HFFc6 (cell line): ENCODE measurements at regions not wholly inside any gene's neighbourhood (a gene's known extent, or its start where the extent isn't known, plus 50 kb on each side); places are given as distances from the start of the nearest gene placed in this dataset.

Experiments
- DNase-seq: peaks from one replicate; pipeline ENCODE4 v3.0.0-alpha.2; 2018
- H3K27ac Mint-ChIP-seq: 2 replicates; pipeline ENCODE4 v1.8.0; 2020; ENCODE audit warnings: mild to moderate bottlenecking, mixed read lengths
- H3K27me3 Mint-ChIP-seq: 2 replicates; pipeline ENCODE4 v1.8.0; 2021; ENCODE audit warnings: mild to moderate bottlenecking, moderate library complexity, mixed read lengths; ENCODE audit not compliant: insufficient read depth
- H3K36me3 Mint-ChIP-seq: 2 replicates; pipeline ENCODE4 v1.8.0; 2021; ENCODE audit warnings: low read depth, mixed read lengths
- H3K4me1 Mint-ChIP-seq: 2 replicates; pipeline ENCODE4 v1.8.0; 2020; ENCODE audit warnings: low read depth, mixed read lengths
- H3K4me3 Mint-ChIP-seq: 2 replicates; pipeline ENCODE4 v1.8.0; 2020; ENCODE audit warnings: mild to moderate bottlenecking, moderate library complexity, mixed read lengths
- H3K9me3 Mint-ChIP-seq: 2 replicates; pipeline ENCODE4 v1.8.0; 2020; ENCODE audit warnings: mild to moderate bottlenecking, mixed read lengths
- CTCF ChIP-seq: fragments of 200-600 bp; sonication (generic); IDR thresholded peaks from 2 replicates; pipeline ENCODE4 v1.5.0; 2021; ENCODE audit warnings: antibody characterized with exemption, mild to moderate bottlenecking

- peaks cover 2% of the 10 kb centered on the region; the same call in 1 of the 2 replicates for H3K27me3 Mint-ChIP-seq
- peaks cover 33% of the 10 kb centered on the region for H3K4me1 Mint-ChIP-seq
- H3K36me3 Mint-ChIP-seq, result peaks cover 21% of the 10 kb centered on the region; the same call in 1 of the 2 replicates
- peaks cover 5% of the 10 kb centered on the region for H3K9me3 Mint-ChIP-seq
- no peak for DNase-seq
- no peak overlapping the region for H3K27ac Mint-ChIP-seq
- H3K4me3 Mint-ChIP-seq, result no peak overlapping the region
- TF ChIP-seq CTCF, result no peak
Observed at GRCh38 chr5:32989815-32990214, 278.7 kb downstream of the NPR3 start.

GRCh38 chr5:32990593-32991420, 279.7 kb downstream of the NPR3 start:
- Mint-ChIP-seq H3K4me3 (no peak overlapping the region), H3K36me3 (peaks cover 11% of the 10 kb centered on the region; the same call in 1 of the 2 replicates), H3K27ac (no peak overlapping the region), H3K27me3 (no peaks in the 10 kb centered on the region; the same call in 1 of the 2 replicates), H3K4me1 (peaks cover 23% of the 10 kb centered on the region), H3K9me3 (no peaks in the 10 kb centered on the region)
- TF ChIP-seq CTCF, result no peak
- no peak for DNase-seq

- H3K9me3 Mint-ChIP-seq, result no peaks in the 10 kb centered on the region
- no peaks in the 10 kb centered on the region; the same call in 1 of the 2 replicates for H3K27me3 Mint-ChIP-seq
- H3K4me1 Mint-ChIP-seq, result peaks cover 17% of the 10 kb centered on the region
- DNase-seq, result no peak
- no peak overlapping the region for H3K4me3 Mint-ChIP-seq
- H3K27ac Mint-ChIP-seq, result no peak overlapping the region
- H3K36me3 Mint-ChIP-seq, result peaks cover 5% of the 10 kb centered on the region; the same call in 1 of the 2 replicates
- no peak for TF ChIP-seq CTCF
Observed at GRCh38 chr5:32991421-32991815, 280.3 kb downstream of the NPR3 start.

- no peak overlapping the region for H3K4me3 Mint-ChIP-seq
- no peaks in the 10 kb centered on the region; the same call in 1 of the 2 replicates for H3K27me3 Mint-ChIP-seq
- H3K36me3 Mint-ChIP-seq, result peaks cover 25% of the 10 kb centered on the region
- no peaks in the 10 kb centered on the region for H3K4me1 Mint-ChIP-seq
- H3K27ac Mint-ChIP-seq, result no peak overlapping the region
- TF ChIP-seq CTCF, result no peak
- 0 out of 2 replicates have a peak, but pooled peaks cover 4% of the 10 kb centered on the region for H3K9me3 Mint-ChIP-seq
- DNase-seq, result no peak
Observed at GRCh38 chr5:32996336-32996735, 285.2 kb downstream of the NPR3 start.

- no peak for DNase-seq
- H3K36me3 Mint-ChIP-seq, result peaks cover 20% of the 10 kb centered on the region
Observed at GRCh38 chr5:33008751-33009418, 297.8 kb downstream of the NPR3 start.

More at GRCh38 chr5:33008751-33009418, 297.8 kb downstream of the NPR3 start:
- H3K27me3 Mint-ChIP-seq, result no peaks in the 10 kb centered on the region
- H3K4me1 Mint-ChIP-seq, result peaks cover 34% of the 10 kb centered on the region
- H3K27ac Mint-ChIP-seq, result no peak overlapping the region
- H3K9me3 Mint-ChIP-seq, result peaks cover 15% of the 10 kb centered on the region
- H3K4me3 Mint-ChIP-seq, result no peak overlapping the region
- TF ChIP-seq CTCF, result no peak
